ENCODE measurements at regions not wholly inside any gene's neighbourhood (a gene's known extent, or its start where the extent isn't known, plus 50 kb on each side); places are given as distances from the start of the nearest gene placed in this dataset.

GRCh38 chr20:12223057-12223456 lies 305.4 kb downstream of the BTBD3 start:
- Histone ChIP-seq H2AFZ (ENCODE audit: low read length) (no peak overlapping the region), H3K79me2 (ENCODE audit: insufficient read depth, low read length) (no peaks in the 10 kb centered on the region), H3K27me3 (ENCODE audit: insufficient read depth, low read length) (no peaks in the 10 kb centered on the region), H3K4me2 (ENCODE audit: low read length) (no peak overlapping the region), H3K36me3 (ENCODE audit: insufficient read depth, low read length) (no peaks in the 10 kb centered on the region), H4K20me1 (ENCODE audit: insufficient read depth, low read length) (no peaks in the 10 kb centered on the region), H3K9me2 (ENCODE audit: low read depth, low read length) (no peaks in the 10 kb centered on the region), H3K9me3 (ENCODE audit: low read length) (no peaks in the 10 kb centered on the region), H3K27ac (ENCODE audit: low read depth, low read length, poor library complexity, severe bottlenecking) (no peak overlapping the region), H3K4me1 (ENCODE audit: insufficient read depth, low read length, severe bottlenecking) (no peaks in the 10 kb centered on the region), H3K9ac (ENCODE audit: low read length) (no peak overlapping the region), H3K4me3 (ENCODE audit: low read depth, low read length, poor library complexity, severe bottlenecking) (no peak overlapping the region), H3F3A (ENCODE audit: insufficient read depth, low read length) (no peaks in the 10 kb centered on the region)
- TF ChIP-seq EZH2 (IDR thresholded peaks at IDR 0.05; ENCODE audit: borderline replicate concordance, low read length) (no peak), CTCF (IDR thresholded peaks at IDR 0.05; ENCODE audit: low read length) (no peak)

- H3K79me2 ChIP-seq (ENCODE audit: insufficient read depth, low read length) = no peaks in the 10 kb centered on the region
- H3K4me1 ChIP-seq (ENCODE audit: insufficient read depth, low read length, severe bottlenecking) = no peaks in the 10 kb centered on the region
These were observed 308.2 kb downstream of the BTBD3 start for GRCh38 chr20:12225898-12226297.

GRCh38 chr20:12229891-12230290 lies 312.2 kb downstream of the BTBD3 start:
- Histone ChIP-seq H3F3A (ENCODE audit: insufficient read depth, low read length) (no peaks in the 10 kb centered on the region), H3K9me3 (ENCODE audit: low read length) (no peaks in the 10 kb centered on the region), H3K9ac (ENCODE audit: low read length) (no peak overlapping the region), H3K4me3 (ENCODE audit: low read depth, low read length, poor library complexity, severe bottlenecking) (no peak overlapping the region), H3K36me3 (ENCODE audit: insufficient read depth, low read length) (no peaks in the 10 kb centered on the region), H3K4me1 (ENCODE audit: insufficient read depth, low read length, severe bottlenecking) (no peaks in the 10 kb centered on the region), H3K4me2 (ENCODE audit: low read length) (no peak overlapping the region), H3K9me2 (ENCODE audit: low read depth, low read length) (no peaks in the 10 kb centered on the region), H3K27ac (ENCODE audit: low read depth, low read length, poor library complexity, severe bottlenecking) (no peak overlapping the region), H4K20me1 (ENCODE audit: insufficient read depth, low read length) (no peaks in the 10 kb centered on the region), H3K27me3 (ENCODE audit: insufficient read depth, low read length) (no peaks in the 10 kb centered on the region), H2AFZ (ENCODE audit: low read length) (no peak overlapping the region), H3K79me2 (ENCODE audit: insufficient read depth, low read length) (no peaks in the 10 kb centered on the region)
- TF ChIP-seq EZH2 (IDR thresholded peaks at IDR 0.05; ENCODE audit: borderline replicate concordance, low read length) (no peak), CTCF (IDR thresholded peaks at IDR 0.05; ENCODE audit: low read length) (no peak)

More at GRCh38 chr20:12225898-12226297, 308.2 kb downstream of the BTBD3 start:
- Histone ChIP-seq H4K20me1 (ENCODE audit: insufficient read depth, low read length) (no peaks in the 10 kb centered on the region), H2AFZ (ENCODE audit: low read length) (no peak overlapping the region), H3K9ac (ENCODE audit: low read length) (no peak overlapping the region), H3K27me3 (ENCODE audit: insufficient read depth, low read length) (no peaks in the 10 kb centered on the region), H3K9me3 (ENCODE audit: low read length) (no peaks in the 10 kb centered on the region), H3K27ac (ENCODE audit: low read depth, low read length, poor library complexity, severe bottlenecking) (no peak overlapping the region), H3K4me3 (ENCODE audit: low read depth, low read length, poor library complexity, severe bottlenecking) (no peak overlapping the region), H3F3A (ENCODE audit: insufficient read depth, low read length) (no peaks in the 10 kb centered on the region), H3K9me2 (ENCODE audit: low read depth, low read length) (no peaks in the 10 kb centered on the region), H3K4me2 (ENCODE audit: low read length) (no peak overlapping the region), H3K36me3 (ENCODE audit: insufficient read depth, low read length) (no peaks in the 10 kb centered on the region)
- no peak for TF ChIP-seq CTCF (IDR thresholded peaks at IDR 0.05; ENCODE audit: low read length)
